Activated CD8-positive, alpha-beta memory T cell treated with anti-CD3 and anti-CD28 coated beads, Interleukin-2, amount 50 U/mL, for 1 hour (primary cell): ENCODE measurements at regions not wholly inside any gene's neighbourhood (a gene's known extent, or its start where the extent isn't known, plus 50 kb on each side); places are given as distances from the start of the nearest gene placed in this dataset.
"Not testable (repeated sequence)": the region's sequence is repeated elsewhere in the genome, so short reads cannot be mapped to it uniquely, and the experiment has no call there.

Source experiments
- DNase-seq: peaks from one replicate; pipeline ENCODE4 v3.0.0-alpha.2; 2020; ENCODE audit errors: extremely low read depth

- no peak for DNase-seq
Observed at GRCh38 chr2:168300460-168300859, 53.1 kb upstream of the STK39 start.

- no peak for DNase-seq
Observed at GRCh38 chr2:168304024-168304681, 56.8 kb upstream of the STK39 start.

- DNase-seq = no peak
Observed at GRCh38 chr2:168307379-168307778, 60.0 kb upstream of the STK39 start.

GRCh38 chr2:168310580-168310979 lies 63.2 kb upstream of the STK39 start:
- no peak for DNase-seq

- no peak for DNase-seq
Observed at GRCh38 chr2:168311261-168311910, 64.0 kb upstream of the STK39 start.

- DNase-seq = no peak
Observed at GRCh38 chr2:168312036-168312822, 64.8 kb upstream of the STK39 start.

GRCh38 chr2:168314236-168314635 lies 66.8 kb upstream of the STK39 start:
- no peak for DNase-seq

GRCh38 chr2:168315331-168316072 lies 68.1 kb upstream of the STK39 start:
- DNase-seq = no peak

- DNase-seq = no peak
Observed at GRCh38 chr2:168316073-168316440, 68.7 kb upstream of the STK39 start.

GRCh38 chr2:168317282-168317681 lies 69.9 kb upstream of the STK39 start:
- no peak for DNase-seq

GRCh38 chr2:168320267-168320666 lies 72.9 kb upstream of the STK39 start:
- DNase-seq = no peak

GRCh38 chr2:168322325-168323007 lies 75.1 kb upstream of the STK39 start:
- DNase-seq = no peak

GRCh38 chr2:168323529-168324021 lies 76.2 kb upstream of the STK39 start:
- DNase-seq = no peak

GRCh38 chr2:168326572-168326971 lies 79.2 kb upstream of the STK39 start:
- no peak for DNase-seq

- DNase-seq = no peak
Observed at GRCh38 chr2:168327328-168327727, 79.9 kb upstream of the STK39 start.

GRCh38 chr2:168328421-168328820 lies 81.0 kb upstream of the STK39 start:
- DNase-seq = no peak

- DNase-seq = no peak
Observed at GRCh38 chr2:168330624-168331423, 83.4 kb upstream of the STK39 start.

- not testable (repeated sequence) for DNase-seq
Observed at GRCh38 chr2:168335254-168335653, 87.9 kb upstream of the STK39 start.

GRCh38 chr2:168336786-168337388 lies 89.5 kb upstream of the STK39 start:
- DNase-seq = no peak

GRCh38 chr2:168338292-168338691 lies 90.9 kb upstream of the STK39 start:
- DNase-seq = no peak
